HG02970 (cell line): ENCODE measurements at regions not wholly inside any gene's neighbourhood (a gene's known extent, or its start where the extent isn't known, plus 50 kb on each side); places are given as distances from the start of the nearest gene placed in this dataset.

Source experiments
- ATAC-seq: cut with Tn5 transposase; IDR thresholded peaks from one replicate; pipeline ENCODE4 v1.9.1; 2021; ENCODE audit warnings: mild to moderate bottlenecking, moderate library complexity, moderate number of reproducible peaks; ENCODE audit not compliant: unreplicated experiment, low FRiP score

DNA sequence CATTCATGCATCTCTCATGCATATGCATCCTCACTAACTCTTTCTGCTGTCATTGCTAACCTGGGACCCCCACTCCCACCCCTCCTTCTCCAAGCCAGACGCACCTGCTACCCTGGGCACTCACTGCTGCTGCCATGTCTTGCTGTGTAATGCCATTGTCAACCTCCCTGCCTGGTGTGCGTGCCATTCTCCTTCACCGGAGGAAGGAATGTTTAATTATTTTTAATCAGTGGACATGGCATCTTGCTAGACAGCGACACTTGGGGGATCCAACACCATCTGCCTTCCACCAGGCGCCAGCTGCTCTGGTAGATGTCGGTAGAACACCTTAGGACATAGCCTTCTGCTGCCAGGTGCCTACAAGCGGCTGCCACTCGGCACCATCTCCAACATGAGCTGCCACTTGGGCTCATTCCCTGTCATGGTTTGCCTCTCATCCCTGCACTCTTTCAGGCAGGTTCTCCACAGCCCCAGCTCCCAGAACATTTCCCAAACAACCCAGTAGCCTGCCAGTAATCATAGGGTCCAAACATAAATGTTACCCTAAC is 306.9 kb downstream of the TTLL7 start:
- no peak for ATAC-seq

DNA sequence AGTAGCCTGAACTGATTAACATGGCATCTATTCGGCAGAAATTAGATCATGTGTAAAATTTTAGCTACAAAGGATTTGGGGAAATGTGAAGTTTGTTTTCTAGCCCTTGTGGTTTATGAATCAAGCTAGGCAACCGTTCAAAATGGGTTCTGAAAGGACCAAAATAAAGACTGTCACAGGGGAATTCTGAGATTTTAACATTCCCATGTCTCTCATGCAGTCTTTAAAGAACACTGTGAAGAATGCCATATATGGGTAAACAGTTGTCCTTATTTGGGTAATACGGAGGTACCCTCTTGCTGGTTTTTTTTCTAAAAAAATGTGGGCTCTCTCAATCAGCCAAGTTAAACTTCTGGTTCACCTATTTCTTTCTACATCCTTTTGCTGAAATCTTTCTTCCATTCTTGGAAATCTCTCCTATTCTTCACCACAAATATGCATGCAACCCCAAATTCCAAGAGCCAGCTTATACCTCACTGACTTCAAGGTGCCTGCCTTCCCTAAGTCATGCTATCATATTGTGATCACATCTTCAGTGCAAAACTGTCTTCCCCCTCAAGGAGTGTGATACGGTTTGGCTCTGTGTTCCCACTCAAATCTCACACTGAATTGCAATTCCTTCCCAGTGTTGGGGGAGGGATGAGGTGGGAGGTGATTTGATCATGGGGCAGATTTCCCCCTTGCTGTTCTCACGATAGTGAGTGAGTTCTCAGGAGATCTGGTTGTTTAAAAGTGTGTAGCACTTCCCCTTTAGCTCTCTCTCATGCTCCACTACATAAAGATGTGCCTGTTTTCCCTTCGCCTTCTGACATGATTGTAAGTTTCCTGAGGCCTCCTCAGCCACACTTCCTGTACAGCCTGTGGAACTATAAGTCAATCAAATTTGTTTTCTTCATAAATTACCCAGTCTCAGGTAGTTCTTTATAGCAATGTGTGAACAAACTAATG is 308.7 kb downstream of the TTLL7 start:
- ATAC-seq = no peak

DNA sequence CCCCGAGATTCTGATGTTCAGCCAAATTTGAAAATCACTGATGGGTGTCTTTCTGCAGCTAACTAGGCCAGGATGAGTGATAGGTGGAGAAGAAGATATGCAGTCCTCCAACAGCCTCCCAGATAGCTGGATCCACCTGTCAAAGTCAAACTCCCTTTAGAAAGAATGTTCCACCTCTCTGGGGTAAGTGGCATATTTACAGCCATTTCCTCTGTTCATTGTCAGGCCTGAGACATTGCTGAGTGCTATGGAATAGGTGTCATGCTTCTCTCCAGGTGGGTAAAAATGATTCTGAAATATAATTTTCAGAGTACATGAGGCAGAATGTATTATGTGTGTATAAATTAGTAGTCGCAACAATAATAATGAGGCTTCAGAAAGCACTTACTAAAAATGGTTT is 316.8 kb downstream of the TTLL7 start:
- ATAC-seq = no peak

DNA sequence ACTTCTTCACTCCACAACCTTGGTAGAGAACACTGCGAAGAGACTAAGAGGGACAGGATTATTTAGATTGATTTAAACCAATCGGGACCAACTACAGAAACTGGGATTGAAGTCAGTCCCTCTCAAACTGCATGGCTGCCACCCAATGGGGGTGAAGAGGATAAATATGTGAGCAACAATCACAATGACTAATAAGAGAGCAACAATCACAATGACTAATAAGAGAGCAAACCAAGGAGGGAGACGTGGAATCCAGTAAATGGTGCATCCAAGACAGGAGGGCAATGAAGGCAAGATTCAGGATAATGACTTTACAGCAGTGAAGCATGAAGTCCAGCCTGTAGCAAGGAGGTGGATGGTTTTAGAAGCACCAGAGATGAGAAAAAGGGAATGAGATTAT is 322.8 kb downstream of the TTLL7 start:
- ATAC-seq = no peak

DNA sequence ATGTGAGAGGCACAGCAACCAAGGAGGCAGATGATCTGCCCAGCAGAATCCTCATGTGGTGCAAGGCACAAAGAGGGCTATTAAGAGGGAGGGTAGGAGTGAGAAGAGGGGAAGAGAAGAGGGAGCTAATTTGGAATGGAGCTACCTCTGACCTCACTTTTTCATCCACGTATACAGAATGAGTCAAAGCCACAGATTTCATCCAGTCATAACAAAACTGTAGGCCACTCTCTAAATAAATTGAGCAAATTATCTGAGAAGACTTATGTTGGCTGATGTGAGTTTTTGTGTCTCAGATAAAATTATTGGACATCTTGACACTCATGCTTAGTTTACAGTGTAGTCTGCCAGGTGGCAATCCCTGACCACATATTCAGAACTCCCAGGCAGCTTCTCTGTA is 325.6 kb downstream of the TTLL7 start:
- ATAC-seq = no peak

DNA sequence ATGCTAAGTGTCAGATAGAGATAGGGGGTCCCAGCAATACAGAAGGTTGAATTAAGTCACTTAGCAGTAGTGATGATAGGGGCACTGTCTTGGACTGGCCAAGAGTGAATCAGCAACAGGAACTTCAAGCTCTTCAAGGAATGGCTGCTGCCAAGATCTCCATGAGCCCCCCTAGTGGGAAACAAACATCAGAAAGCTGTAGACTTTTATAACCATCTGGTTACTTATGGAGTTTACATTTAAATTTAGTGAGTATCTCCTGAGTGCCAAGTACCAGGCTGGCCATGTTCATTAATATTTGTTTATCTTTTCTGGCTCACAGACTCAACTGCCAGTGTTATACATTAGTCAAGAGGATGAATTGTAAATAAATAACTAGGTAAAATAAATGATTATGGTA is 327.3 kb downstream of the TTLL7 start:
- ATAC-seq = no peak

DNA sequence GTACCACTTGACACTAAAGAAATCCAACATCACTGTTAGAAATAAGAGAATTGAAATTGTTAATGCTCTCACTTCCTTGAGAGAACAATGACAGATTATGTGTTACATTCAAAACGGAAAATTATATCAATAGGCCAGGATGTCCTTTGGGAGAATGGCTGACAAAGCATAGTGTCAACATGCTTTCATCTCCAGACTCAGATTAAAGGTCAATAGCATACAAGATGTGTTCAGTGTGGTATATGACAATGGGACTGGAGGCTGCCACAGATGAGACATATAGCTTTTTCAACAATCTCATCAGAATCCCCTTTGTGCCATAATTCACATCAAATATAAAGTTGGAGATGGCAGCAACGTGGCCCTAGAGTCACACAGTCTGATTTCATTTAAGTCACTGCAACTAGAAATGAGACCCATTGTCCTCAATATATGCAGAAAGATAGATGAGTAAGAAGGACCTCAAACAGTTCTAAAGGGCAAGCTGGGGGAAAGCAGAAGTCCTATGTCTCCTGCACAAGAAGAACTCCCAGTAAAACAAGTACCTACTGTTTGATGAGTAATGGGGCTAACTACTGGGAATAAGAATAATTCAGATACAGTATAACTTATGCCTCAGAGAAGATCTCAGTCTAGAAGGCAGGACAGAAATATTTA is 327.9 kb downstream of the TTLL7 start:
- ATAC-seq = no peak

DNA sequence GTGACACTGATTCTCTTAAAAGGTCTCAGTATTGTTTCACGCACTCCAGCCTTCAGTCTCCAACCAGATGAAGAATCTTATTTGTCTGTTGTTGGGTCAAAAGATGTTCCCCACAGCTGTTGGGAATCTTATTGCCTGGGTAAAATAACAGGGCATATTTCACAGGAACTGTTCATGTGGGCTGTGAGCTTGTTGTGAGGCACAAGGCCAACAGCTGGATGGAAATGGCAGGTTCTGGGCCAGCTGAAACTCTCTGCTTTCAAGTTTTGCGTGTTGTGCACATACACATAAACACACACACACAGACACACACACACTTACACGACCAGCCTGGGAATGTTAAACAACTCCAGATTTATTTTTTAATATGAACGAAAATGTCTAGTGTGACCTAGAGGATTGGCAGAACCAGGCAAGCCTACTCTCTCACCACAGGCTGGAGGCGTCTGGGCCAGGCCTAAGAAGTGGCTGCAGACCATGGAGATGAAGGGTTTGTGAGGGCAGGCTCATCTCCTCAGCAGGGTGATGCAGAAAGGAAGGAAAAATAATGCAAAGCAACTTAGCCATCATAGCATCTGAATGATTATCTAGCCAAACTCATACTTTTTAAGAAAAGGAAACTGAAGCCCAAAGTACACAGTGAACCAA is 357.0 kb downstream of the TTLL7 start:
- ATAC-seq = no peak

DNA sequence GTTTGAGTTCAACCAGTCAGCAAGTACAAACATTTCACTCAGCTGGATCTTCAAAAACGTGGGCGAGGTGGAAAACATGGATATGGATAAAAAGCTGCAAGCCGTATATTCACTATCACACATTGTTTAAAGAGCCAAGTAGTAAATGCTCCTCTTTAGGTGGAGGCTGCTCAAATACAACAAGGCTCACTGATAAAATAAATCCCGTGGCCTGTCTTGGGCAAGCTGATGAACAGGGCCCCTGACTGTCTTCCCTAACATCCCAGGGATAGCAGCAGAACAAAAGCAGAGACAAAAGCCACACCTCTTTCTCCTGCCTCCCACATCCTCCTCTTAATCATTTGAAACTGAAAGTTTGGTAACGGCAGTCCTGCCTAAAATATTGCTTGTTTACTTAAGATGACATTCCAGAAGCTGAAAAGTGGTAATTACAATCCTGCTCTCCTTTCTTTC is 357.7 kb downstream of the TTLL7 start:
- ATAC-seq = no peak

DNA sequence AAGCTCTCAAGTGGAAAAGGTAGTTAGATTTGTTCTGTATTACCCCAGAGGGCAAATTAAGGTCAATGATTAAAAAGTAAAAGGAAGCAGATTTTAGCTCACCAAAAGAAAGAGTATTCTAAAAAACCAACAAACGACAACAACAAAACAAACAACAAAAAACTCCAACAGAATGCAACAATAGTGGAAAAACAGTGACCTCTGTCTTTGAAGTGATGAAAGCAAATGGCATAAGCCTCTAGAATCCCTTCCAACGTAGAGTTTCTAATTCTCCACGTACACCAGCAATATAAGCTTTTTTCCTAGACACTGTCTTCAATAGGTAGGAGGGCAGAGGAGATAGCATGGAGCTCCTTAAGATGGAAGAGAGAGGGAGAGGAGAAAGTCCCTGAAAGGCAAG is 359.1 kb downstream of the TTLL7 start:
- no peak for ATAC-seq

DNA sequence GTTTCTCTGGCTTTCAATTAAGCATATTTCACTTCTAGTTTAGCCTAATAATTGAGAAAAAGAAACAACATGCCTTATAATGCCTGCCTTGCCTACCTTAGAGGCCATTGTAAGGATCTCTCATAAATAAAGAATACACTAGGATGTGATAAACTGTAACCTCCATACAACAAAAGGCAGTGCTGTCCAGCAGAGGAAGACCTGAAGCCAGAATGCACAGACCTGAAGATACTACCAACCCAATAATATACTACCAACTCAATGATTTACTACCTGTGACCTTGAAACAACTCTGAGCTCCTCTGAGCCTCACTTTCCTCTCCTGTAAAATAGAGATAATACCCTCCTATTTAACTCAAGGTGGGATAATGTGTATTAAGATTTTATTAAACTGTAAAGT is 361.3 kb downstream of the TTLL7 start:
- ATAC-seq = no peak

DNA sequence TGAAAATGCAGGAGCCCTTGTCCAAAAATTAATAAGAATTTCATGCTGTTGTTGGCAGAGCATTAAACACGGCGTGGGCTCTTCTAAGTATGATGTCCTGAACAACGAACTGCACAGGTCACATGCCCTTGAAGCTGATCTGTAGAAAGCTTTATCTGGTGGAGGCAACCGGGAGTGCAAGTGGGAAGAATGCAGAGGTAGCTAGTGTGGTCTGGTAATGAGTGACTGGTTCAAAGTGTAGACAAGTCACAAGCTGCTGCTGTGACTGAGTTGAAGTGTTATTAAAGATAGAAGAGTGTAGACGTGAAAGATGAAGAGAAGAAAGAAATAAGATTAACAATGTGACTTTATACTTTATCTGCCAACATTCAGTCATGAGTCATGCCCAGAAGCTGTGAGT is 361.9 kb downstream of the TTLL7 start:
- no peak for ATAC-seq

DNA sequence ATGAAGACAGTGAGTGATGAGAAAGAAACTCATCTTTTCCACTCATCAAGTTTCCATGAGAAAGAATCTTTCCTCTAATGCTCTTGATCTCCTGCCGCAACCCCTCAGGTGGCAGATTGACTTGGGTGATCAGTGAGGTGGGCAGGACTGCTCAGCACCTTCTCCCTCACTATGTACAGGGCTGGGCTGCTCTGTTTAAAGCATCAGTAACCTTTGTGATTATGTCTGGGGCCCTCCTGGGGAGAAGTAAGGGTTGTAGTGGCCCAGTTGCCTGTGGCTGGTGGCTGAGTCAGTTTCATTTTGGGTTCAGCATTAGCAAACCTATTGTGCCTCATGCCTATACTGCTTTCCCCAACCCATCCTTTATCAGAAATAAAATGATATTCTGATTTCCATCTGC is 366.0 kb downstream of the TTLL7 start:
- ATAC-seq = no peak

DNA sequence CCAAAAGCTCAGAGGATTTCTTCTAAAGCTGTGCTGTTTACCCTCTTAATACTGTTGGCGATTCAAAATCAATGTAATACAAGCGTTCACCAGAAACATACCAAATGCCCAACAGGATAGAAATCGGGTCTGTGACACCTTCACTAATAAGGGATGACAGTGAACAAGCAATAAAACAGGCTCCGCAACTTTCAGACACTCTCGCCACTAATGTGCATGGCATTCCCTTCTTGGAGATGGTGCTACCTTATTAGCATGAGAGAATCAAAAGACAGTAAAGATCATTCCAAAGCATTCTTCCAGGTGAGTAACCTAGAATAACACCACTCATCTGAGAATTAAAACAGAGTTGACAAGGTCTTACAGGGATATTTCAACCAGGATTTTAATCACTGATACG is 367.1 kb downstream of the TTLL7 start:
- ATAC-seq = no peak

DNA sequence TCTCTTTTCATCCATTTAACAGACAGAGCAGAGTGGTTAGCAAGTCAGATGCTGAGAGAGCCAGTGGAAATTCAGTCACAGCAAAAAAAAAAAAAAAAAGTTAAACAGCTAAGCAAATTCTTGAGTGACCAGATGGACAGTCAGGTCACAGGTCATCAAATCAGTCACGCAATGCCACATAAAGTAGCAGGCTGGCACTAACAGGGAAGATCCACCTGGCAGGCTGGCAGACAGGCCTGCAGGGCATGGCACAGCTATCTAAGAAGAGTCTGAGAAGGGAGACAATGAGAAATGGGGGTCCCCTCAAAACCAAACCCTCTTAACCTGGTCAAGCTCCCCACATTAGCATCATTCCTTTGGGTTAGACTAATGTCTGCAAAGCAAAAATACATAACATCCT is 371.9 kb downstream of the TTLL7 start:
- no peak for ATAC-seq

DNA sequence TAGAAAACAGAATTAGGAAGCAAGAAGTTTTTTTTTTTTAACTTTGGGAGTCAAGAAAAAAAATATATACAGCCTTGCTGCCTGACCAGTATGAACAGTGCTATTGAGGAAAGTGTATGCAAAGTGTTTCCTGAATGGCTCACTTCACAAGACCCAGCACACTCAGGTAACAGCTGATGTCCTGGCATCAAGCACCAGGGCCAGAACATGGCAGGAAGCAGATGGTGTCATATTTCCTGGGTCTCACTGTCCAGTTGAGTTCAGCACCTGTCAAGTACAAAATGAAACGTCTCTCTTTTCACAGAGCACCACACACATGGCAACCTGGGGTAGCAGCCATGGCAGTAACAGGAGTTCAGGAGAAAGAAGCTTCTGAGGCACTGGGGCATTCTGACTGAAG is 372.3 kb downstream of the TTLL7 start:
- no peak for ATAC-seq

DNA sequence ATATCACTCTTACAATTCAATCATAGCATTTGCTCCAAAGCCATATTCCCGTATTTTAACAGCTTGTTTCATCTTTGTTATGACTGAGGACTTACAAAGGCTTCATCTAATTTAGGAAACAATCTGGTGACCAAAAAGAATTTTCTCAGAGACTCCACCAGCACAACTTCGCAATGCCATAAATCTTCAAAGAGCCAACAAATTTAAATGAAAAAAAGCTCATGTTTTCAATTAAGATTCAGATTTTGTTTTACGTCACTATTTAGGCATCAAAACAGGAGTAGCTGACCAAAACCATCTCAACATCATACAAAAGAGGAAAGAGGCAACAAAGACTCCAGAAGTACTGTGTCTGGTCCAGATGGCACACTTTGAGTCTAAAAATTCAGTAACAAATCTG is 373.3 kb downstream of the TTLL7 start:
- ATAC-seq = no peak

DNA sequence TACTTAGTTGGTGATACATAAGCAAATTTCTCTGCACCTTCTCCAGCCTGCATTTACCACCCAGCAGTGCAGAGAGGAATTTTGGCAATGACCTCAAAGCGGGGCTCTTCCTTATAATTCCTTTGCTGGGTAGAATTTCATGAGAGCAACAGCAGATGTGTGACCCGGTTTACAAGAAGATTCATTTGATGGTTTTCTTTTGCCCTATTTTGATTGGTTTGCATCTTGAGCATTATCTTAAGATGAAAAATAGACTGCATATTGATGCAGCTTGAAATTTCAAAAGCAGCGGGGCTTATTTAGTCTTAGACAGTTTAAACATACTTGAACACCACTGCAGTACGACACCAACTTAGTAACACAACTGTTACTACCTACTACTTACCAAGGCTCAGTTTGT is 378.9 kb downstream of the TTLL7 start:
- ATAC-seq = no peak

DNA sequence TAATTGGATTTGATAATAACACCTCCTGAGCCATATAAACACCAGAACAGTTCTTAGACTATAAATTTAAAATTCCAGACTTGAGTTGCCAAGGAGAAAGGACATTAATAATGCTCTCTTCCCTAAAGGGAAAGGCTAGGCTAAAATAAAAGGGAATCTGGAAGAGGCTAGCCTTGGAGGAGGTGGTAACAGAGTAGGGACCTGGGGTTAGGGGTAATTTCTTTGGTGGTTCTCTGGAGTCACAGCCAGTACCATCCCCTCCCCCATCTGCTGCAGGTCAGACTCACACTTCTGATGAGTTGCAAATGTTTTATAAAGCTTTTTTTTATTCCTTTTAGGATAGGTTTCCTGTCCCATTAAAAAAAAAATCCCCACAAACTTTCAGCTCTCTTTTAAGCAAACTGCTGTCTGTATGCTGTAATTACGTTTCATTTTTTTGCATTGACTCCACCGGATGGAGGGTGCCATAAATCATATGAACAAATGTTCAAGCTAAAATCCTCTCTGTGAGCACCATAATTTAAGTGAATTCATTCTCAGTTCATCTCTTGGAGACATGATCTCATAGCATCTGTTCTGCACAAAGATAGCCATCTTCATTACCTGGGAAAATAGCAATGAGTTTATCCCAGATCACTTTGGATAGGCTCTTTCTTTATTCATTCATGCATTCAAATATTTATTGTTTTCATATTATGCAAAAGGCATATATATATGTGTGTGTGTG is 379.6 kb downstream of the TTLL7 start:
- ATAC-seq = no peak

DNA sequence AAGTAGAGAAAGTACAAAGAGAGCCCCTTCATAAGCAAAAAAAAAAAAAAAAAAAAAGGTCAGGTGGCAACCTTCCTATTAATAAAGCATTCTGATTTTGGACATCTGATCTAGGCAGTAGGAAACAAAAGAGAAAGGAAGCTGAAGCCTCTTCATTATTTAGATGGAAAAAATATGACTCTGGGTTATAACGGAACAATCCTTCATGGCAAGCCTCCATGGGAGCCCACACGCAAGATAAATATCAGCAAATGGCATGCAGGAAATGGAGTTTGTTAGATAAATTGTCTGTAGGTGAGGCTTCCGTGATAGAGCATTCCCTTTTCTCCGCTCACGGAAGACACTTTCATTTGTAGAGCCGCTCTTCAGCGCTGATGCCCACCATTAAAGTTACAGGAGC is 381.0 kb downstream of the TTLL7 start:
- ATAC-seq = no peak

DNA sequence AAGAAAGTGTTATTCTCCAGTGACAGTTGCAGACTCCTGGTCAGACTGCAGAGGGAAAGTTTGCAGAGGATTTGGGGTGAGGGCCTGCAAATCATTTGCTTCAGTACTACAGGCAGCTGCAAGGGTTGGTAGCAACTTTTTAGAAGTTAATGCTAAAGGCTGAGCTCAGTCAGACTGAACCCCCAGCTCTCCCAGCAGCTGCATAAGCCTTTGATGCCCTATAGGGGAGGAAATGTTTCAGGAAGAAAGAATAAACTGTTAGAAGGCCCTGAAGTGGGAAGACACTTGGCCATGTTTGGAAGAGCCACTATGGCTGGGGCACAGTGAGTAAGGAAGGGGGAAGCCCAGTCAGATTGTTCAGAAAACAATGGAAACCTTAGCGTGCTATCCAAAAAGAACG is 383.6 kb downstream of the TTLL7 start:
- no peak for ATAC-seq
